Left lobe of liver (tissue), 2 donors: ENCODE measurements at regions not wholly inside any gene's neighbourhood (a gene's known extent, or its start where the extent isn't known, plus 50 kb on each side); places are given as distances from the start of the nearest gene placed in this dataset.

Experiments
- ATAC-seq: fragments of 200-7000 bp; cut with Tn5 transposase; one replicate; pipeline ENCODE4 v1.9.1; 2020; ENCODE audit warnings: mild to moderate bottlenecking, moderate library complexity
- DNase-seq: peaks from one replicate; pipeline ENCODE4 v3.0.0-alpha.2; 2020; ENCODE audit warnings: low spot score
- donor health status: DM: no; HTN: no; CAD: no; lungs with moderate emphysema.
- donor health status: DM: no; HTN: yes; CAD: no.

- DNase-seq (no peak), ATAC-seq (no peak)
Measured at GRCh38 chr14:98112194-98112780, 1159.7 kb downstream of the BCL11B start.

DNA sequence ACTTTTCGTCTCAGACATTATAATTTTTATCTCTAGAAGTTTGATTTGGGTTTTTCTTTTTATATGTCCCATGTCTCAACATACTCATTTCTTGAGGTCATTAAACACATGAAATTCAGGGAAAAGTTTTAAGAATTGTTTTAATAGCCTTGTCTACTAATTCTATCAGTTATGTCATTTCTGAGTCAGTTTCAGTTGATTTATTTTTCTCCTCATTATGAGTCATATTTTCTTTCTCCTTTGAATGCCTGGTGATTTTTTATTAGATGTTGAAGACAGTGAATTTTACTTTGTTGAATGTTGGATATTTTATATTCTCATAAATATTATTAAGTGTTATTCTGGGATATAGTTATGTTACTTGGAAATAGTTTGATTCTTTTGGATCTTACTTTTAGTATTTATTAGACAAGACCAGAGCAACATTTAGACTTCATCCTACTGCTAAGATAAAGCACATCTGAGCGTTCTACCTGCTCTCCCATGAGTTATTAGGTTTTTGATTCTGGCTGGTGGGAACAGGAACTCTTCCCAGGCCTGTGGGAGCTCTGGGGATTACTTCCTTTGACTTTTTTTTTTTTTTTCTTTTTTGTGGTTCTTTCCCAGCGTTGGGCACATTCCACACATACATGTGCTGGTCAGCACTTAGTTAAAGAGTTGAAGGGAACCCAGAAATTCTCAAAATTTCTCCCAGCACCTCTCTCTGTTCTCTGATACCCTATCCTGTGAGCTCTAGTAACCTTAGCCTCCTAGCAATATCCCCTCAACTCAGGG is 1157.7 kb downstream of the BCL11B start:
- DNase-seq, result no peak
- no peak for ATAC-seq

- DNase-seq (no peak), ATAC-seq (no peak)
Measured at GRCh38 chr14:98114946-98115345, 1157.1 kb downstream of the BCL11B start.

- ATAC-seq (no peak), DNase-seq (no peak)
Measured at GRCh38 chr14:98118749-98119148, 1153.2 kb downstream of the BCL11B start.

DNA sequence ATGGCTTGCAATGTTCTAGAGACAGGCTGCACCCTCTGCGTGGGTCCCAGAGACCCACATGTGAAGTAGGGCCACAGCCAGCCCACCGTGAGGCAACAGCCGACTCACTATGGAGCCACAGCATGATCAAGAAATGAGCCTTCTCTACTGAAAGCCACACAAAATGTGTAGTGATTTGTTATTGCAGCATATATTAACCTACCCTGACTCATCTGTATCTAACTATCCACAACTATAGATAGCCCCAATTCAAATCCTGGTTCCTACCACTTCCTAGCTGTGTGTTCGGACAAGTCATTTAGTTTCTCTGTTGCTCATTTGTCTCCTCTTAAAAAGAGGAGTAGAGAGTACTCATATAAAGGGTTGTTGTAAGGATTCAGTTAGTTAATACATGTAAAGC is 1152.3 kb downstream of the BCL11B start:
- no peak for ATAC-seq
- no peak for DNase-seq

DNA sequence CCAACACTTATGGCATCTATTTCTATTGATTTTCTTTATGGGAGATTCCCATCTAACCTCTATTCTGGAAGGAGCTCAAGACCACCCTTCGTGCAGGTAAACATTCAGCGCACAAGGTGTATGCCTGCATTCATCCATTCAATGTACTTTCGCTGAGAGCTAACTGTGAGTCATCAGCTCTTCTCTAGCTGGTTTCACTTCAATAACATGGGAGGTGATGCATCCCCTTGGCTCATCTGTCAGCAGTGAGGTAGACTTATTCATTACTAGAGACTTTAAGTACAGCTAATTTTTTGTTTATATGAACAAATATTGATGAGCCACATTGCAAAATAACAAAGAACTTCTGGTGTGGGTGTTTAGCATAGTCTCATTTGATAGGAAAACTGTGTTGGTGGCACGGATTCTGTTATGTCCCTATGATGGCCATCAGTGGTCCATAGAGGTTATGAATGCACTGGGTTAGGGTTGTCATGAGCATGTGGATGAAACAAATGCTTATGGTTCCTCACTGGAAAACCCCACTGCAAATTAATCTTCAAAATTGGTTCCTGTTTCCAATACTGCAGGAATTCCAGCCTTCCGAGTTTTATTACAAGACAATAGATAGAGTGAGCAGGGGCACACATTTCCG is 1151.0 kb downstream of the BCL11B start:
- ATAC-seq (no peak), DNase-seq (no peak)

GRCh38 chr14:98122527-98122926 is 1149.5 kb downstream of the BCL11B start:
- DNase-seq, result no peak
- ATAC-seq, result no peak

DNA sequence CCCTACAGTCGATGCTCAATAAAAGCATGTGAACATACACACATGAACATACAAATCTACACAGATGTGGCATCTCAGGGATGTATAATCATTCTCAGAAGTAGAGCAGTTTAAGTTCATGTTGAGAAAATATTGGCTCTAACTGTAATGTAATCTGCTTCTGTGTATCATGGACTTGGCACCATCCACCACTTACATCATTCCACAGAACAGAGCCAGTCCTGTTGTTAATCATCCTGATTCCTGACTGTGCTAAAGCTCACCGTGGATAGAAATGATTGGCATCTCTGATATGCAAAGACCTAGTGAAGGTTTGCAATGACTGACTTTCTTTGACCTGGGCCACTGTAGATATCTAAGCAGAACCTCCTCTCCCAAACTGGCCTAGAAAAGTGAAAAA is 1141.3 kb downstream of the BCL11B start:
- no peak for DNase-seq
- no peak for ATAC-seq

DNA sequence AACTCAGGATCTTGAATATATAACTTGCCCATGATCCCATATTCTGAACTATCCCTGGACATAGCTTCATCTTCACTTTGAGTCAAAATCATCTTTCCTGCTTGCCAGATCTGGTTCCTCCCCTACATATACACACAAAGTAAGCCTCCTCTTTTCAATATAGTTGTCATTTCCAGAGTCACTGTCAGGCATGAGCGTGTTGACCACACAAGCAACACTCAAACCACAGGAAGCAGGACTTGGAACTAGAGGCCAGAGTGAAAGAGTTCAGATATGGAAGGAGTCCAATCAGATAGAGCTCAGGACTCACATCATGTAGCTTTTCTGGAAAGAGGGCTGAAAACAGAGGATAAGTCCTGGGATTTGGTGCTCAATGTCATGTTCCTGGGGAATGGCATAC is 1140.6 kb downstream of the BCL11B start:
- DNase-seq, result no peak
- ATAC-seq, result no peak

GRCh38 chr14:98133806-98134205 is 1138.2 kb downstream of the BCL11B start:
- ATAC-seq (no peak), DNase-seq (no peak)

DNA sequence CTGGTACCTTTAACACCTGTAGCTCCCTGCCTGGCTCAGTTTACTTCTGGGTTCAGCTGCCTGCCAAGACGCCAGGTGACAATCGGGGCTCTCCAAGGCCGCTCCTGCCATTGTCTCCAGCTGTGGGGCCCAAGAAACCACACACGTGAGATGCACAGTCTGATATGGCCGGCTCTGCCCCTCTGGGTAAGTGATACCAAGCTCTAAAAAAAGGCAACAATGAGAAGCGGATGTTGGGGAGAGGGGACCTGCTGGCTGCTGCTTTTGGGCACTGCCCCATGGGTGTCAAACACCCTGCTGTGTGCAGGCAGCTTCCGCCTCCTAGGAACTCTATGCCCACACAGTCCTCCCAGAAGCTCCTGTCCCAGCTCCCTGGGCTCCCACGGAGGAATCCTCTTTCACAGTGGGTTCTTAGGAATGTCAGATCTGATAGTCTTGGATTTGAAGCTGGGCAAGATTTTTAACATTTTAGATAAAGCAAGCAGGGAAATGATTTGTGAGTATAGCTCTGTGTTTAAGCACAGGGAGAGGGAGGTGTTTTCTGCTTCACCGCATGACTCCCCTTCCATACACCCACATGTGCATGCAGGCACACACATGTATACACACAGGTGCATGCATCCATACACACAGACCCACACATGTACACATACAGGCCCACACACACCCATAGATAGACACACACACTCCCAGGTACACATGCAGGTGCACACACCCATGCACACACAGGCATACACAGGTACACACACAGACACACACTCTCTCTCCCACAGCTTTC is 1135.8 kb downstream of the BCL11B start:
- DNase-seq (no peak), ATAC-seq (no peak)

- DNase-seq (no peak), ATAC-seq (no peak)
Measured at GRCh38 chr14:98137131-98138025, 1134.6 kb downstream of the BCL11B start.

DNA sequence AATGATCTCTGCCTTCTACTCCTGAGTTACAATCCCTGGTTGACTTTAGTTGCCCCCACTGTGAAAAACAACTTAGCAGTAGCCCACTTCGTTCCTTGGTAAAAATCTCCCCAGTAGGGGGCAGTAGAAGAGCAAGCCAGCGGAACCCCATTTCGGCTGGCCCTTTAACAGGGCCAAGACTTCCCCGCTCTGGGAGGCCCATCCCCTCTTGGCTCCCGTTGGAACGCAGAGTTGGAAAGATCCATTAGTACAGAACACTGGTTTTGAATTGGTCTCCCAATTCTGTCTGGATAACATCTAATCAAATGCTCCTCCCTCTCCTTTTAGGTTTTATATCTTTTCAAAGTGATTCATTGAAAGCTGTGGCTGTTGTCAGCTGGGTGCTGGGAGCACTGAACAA is 1133.3 kb downstream of the BCL11B start:
- ATAC-seq, result peak; percentile 26
- DNase-seq, result no peak

GRCh38 chr14:98140862-98141530 is 1131.0 kb downstream of the BCL11B start:
- no peak for ATAC-seq

GRCh38 chr14:98143566-98143965 is 1128.4 kb downstream of the BCL11B start:
- ATAC-seq (no peak), DNase-seq (no peak)

More at GRCh38 chr14:98140862-98141530, 1131.0 kb downstream of the BCL11B start:
- DNase-seq, result no peak

GRCh38 chr14:98144964-98145363 is 1127.0 kb downstream of the BCL11B start:
- ATAC-seq, result no peak

GRCh38 chr14:98146416-98146815 is 1125.6 kb downstream of the BCL11B start:
- DNase-seq (no peak), ATAC-seq (no peak)

More at GRCh38 chr14:98144964-98145363, 1127.0 kb downstream of the BCL11B start:
- DNase-seq, result no peak

DNA sequence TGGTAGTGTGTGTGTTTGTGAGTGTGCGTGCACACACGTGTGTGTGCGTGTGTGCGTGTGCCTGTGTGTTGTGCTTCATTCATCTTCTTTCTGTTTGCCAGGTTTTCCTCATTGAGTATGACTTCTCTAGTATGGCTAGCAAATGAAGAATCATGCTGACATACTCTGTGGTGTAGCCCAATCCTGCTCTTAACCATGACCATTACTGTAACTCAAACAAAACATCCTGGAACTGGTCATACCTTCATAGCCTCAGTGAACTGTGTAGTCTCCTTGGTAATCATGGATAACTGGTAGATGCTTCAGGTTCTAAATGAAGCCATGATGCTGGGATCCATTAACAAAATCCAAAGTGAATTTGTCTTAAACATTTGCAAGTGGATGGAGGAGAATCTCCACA is 1117.7 kb downstream of the BCL11B start:
- ATAC-seq, result no peak
- DNase-seq, result no peak

GRCh38 chr14:98156411-98156810 is 1115.6 kb downstream of the BCL11B start:
- ATAC-seq (no peak), DNase-seq (no peak)

DNA sequence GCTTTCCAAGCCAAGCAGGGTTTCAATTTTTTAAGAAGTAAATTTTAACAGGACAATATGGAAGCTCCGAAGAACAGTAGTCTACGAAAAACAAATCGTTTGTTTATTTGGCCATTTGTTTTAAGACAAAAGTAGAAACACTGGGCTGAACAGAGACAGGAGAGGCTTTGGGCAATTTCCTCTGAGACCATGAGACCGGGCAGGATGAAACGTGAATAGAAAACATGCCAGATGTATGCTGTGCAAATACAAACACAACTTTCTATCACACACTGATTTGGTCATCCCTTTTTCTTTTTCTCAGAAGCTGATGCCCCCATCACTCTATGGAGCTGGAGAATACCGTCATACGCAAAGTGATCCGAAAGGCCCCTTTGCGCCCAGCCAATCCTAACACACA is 1111.1 kb downstream of the BCL11B start:
- no peak for ATAC-seq
- DNase-seq, result no peak
